GM12872 (cell line): ENCODE measurements at regions not wholly inside any gene's neighbourhood (a gene's known extent, or its start where the extent isn't known, plus 50 kb on each side); places are given as distances from the start of the nearest gene placed in this dataset.
A peak's percentile ranks its signal among the peaks of the same experiment; 100 is the strongest.

ENCODE experiments used
- TF ChIP-seq, protein P1 (sequence below): IDR thresholded peaks from 3 replicates; pipeline ENCODE4 v1.5.1; 2011; ENCODE audit warnings: low read depth, mild to moderate bottlenecking, low read length, moderate library complexity; ENCODE audit not compliant: insufficient read depth

DNA sequence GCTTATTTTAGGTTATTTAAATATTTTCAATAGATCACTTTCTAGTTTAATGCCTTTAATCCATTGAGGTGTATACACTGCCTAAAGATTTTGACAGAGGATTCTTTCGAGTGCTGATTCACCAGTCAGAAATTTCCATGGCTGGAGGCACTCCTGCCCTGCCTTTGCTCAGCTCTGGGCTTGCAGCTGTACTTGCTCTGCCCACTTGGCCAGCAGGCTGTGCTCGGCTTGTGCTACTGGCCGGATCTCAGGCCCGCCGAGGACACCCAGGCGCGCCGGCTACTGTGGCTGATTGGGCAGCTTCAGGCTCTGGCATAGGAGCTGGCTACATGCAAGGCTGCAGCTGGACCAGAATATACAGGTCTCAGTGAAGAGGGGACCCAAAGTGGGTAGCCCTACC is 675.1 kb upstream of the MMS22L start:
- TF ChIP-seq, protein P1, sequence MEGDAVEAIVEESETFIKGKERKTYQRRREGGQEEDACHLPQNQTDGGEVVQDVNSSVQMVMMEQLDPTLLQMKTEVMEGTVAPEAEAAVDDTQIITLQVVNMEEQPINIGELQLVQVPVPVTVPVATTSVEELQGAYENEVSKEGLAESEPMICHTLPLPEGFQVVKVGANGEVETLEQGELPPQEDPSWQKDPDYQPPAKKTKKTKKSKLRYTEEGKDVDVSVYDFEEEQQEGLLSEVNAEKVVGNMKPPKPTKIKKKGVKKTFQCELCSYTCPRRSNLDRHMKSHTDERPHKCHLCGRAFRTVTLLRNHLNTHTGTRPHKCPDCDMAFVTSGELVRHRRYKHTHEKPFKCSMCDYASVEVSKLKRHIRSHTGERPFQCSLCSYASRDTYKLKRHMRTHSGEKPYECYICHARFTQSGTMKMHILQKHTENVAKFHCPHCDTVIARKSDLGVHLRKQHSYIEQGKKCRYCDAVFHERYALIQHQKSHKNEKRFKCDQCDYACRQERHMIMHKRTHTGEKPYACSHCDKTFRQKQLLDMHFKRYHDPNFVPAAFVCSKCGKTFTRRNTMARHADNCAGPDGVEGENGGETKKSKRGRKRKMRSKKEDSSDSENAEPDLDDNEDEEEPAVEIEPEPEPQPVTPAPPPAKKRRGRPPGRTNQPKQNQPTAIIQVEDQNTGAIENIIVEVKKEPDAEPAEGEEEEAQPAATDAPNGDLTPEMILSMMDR, result no peak

DNA sequence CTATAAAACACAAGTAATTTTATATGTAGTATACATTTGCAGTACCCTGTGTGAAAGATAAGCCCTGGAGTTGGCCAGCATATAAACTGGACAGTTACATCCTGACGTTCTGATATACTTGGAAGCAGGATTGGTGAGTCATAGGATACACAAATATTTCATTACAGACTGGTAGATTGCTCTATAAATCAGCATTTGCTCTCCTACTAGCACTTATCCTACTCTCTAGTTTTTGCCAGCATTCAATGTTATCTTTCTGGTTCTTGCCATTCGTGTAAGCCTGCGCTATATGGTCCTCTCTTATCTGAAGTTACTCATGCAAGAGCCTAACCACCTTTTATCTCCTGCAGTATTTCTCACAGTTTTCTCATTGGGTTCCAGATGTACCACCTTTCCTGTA is 680.2 kb upstream of the MMS22L start:
- TF ChIP-seq, protein P1, result no peak

DNA sequence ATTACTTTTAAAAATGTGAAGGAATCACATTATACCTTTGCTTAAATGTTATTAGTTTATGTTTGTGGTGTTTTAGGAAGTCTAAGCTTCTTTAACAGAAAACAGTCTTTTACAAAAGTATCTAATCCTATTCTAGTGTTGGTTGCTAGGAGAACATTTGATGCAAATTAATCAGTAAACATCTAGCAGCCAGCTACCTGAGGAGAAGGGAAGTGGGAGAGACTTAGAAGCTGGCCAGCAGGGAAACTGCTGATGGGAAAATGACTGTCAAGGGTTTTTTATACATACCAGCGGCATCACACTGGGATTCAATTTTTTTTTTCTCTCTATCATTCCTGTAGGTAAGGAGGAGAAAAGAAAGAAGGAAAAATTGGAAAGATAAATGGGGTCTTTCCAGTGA is 686.0 kb upstream of the MMS22L start:
- TF ChIP-seq, protein P1, result no peak

DNA sequence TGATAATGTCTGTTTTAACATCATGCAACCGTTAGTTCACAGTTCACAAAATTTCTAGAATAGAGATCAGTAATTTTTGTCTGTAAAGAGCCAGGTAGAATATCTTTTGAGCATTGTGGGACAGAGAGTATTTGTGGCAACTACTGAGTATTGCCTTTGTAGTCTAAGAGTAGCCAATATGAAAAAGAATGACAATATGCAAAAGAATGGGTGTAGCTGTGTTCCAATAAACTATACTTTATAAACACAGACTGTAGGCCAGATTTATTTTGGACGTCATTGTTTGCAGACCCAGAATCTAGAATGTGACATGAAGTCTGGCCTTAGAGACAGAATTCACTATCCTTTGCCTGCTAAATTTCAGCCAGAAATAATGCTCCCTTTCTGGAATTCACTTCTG is 694.1 kb upstream of the MMS22L start:
- TF ChIP-seq, protein P1, result no peak

DNA sequence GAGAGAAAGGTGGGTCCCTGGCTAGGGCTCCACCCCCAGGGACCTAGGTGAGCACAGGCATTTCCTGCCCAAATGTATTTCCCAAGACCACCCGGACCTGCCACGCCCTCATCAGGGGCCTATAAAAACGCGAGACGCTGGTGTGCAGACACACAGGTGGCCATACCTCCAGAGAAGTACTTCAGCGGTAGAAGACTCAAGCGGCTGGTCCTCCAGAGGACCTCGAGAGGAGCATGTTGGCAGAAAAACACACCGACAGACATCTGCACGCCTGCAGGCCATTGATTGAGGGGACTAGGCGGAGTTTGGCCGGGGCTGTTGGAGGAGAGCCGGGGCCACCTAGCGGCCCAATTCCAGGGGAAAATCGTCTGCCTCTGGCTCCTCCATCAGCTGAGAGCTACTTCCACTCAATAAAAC is 695.8 kb upstream of the MMS22L start:
- TF ChIP-seq, protein P1, result peak; percentile 33; the same call in 1 of the 3 replicates

DNA sequence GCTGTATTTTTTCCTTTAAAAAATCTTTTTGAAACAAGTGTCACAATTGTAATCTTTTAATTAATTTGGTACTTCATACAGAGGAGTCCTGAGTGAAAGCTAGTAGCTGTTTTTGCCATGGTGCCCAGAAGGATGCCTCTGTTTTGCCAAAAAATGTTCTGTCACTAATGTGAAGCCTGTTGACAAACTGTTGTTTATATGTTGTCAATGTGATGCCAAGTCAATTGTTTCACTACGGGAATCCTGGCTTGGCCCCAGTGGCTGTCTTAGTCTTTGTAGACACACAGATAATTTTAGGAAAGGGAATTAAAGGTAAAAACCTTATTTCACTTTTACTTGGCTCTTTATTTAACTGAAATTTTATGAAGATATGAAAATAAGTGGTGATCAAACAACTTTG is 706.4 kb upstream of the MMS22L start:
- TF ChIP-seq, protein P1, result no peak

DNA sequence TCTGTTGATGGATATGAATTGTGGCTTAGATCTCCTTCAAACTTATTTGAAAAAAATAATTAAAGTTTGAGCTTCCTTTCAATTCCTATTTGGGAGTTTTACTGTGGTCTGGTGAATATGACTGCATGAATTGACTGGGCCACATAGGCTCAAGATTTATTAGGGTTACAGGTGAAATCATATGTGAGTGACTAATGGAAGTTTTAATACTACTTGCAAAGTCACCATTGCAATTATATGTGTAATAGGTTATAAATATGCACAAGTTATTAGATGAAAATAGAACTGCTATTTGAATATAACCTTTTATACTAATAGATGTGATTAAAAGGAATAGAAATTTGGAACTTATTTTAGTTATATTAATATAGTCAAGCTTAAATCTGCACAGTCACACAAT is 712.1 kb upstream of the MMS22L start:
- TF ChIP-seq, protein P1, result no peak

DNA sequence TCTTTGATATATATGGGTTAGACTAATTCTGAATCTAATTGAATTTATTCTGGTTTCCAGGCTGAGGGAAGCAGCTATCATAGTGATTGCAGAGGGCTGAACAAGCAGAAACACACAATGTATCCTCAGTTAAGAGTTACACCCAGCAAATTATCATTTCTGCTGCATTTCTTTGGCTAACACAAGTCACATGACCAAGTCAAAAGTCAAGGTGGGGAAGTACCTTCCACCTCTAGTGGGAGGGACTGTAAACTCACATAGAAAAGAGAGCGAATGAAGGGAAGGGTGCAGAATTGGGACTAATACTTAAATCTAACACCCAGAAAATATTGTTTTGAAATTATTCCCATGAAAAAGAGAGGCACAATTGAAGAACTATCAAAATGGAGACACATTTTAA is 719.7 kb upstream of the MMS22L start:
- TF ChIP-seq, protein P1, result no peak
